Muscle of leg (tissue), 3 donors: ENCODE measurements at regions not wholly inside any gene's neighbourhood (a gene's known extent, or its start where the extent isn't known, plus 50 kb on each side); places are given as distances from the start of the nearest gene placed in this dataset.

ENCODE experiments used
- DNase-seq: peaks from one replicate; pipeline ENCODE4 v3.0.0; 2013
- H3K27ac ChIP-seq: one replicate; pipeline ENCODE4 v1.5.1; 2013; ENCODE audit warnings: mild to moderate bottlenecking, low read length, control low read depth
- H3K27me3 ChIP-seq: one replicate; pipeline ENCODE4 v1.6.1; 2013; ENCODE audit warnings: low read length; ENCODE audit not compliant: control insufficient read depth, insufficient read depth
- H3K36me3 ChIP-seq: one replicate; pipeline ENCODE4 v1.6.1; 2013; ENCODE audit warnings: low read length; ENCODE audit not compliant: control insufficient read depth, insufficient read depth
- H3K4me1 ChIP-seq: one replicate; pipeline ENCODE4 v1.6.1; 2013; ENCODE audit warnings: low read length; ENCODE audit not compliant: control insufficient read depth, insufficient read depth
- H3K4me3 ChIP-seq: one replicate; pipeline ENCODE4 v1.5.1; 2013; ENCODE audit warnings: low read length, control low read depth
- H3K9me3 ChIP-seq: replicated peaks from 2 replicates; pipeline ENCODE4 v1.6.1; 2013; ENCODE audit warnings: low read depth, low read length; ENCODE audit not compliant: control insufficient read depth
- WGBS: methylation state at CpG from one replicate; pipeline ENCODE4 v1.1.5; 2013; ENCODE audit warnings: missing lambda C conversion rate; ENCODE audit not compliant: insufficient coverage; 5-methylcytosine and 5-hydroxymethylcytosine counted together

DNA sequence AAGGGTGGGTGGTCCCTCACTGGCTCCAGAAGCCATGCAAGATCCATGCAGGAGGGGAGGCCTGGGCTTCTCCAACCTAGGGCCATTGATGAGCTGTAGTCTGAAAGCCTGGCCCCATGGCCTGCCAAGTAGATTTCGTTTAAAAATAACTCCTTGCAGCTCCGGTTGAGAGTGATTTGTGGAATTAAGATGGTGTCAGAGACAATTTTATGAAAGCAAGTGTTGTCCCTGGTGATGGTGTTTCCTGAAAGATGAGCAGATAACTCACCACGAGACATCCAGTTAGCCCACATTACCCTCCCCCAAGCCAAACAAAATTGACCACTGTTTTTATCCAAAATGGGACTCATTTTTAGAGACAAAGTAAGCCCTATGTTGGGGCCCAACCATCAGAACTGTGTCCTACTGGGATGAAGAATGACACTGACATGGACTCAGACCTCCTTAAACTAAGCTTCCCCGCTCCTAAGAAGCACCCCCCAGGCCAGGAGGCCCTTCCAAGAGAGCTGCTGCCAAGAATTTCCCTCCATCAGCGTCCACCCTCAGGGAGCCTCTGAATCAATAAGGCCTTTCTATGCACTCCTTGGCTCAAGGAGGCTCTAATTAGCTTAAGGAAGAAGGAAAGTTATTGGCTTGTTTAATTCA is 174.2 kb upstream of the NCAM1 start:
- peak; percentile 30 for DNase-seq
- Histone ChIP-seq H3K27ac (no peak overlapping the region), H3K9me3 (no peaks in the 10 kb centered on the region), H3K4me3 (no peak overlapping the region), H3K4me1 (peaks cover 20% of the 10 kb centered on the region), H3K36me3 (no peaks in the 10 kb centered on the region), H3K27me3 (peaks cover 18% of the 10 kb centered on the region)
- WGBS: 40% methylated on average over 1 of the region's 5 CpGs

- Histone ChIP-seq H3K4me1 (peaks cover 17% of the 10 kb centered on the region), H3K4me3 (no peak overlapping the region), H3K36me3 (no peaks in the 10 kb centered on the region), H3K27me3 (peaks cover 14% of the 10 kb centered on the region), H3K27ac (no peak overlapping the region), H3K9me3 (no peaks in the 10 kb centered on the region)
- 60% methylated on average over 1 of the region's 3 CpGs for WGBS
- DNase-seq: no peak
These were observed 171.7 kb upstream of the NCAM1 start for GRCh38 chr11:112789481-112789880.

DNA sequence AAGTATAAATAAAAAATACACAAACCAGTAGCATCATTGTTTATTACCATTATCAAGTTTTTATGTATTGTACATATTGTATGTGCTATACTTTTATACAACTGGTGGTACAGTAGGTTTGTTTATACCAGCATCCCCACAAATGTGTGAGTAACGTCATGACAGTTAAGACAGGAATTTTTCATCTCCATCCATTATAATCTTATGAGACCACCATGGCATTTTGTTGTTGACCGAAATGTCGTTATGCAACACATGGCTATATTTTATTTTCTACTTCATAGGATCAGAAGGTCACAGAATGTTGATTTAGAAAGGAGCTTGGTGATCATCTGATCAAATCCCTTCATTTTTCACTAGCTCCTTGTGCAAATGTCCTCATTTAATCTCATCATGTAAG is 170.9 kb upstream of the NCAM1 start:
- WGBS: no CpG with 5 or more reads among the region's 3 CpGs
- no peaks in the 10 kb centered on the region for H3K36me3 ChIP-seq
- H3K4me3 ChIP-seq: no peak overlapping the region
- no peak for DNase-seq
- H3K9me3 ChIP-seq: no peaks in the 10 kb centered on the region
- peaks cover 15% of the 10 kb centered on the region for H3K4me1 ChIP-seq
- H3K27me3 ChIP-seq: peaks cover 9% of the 10 kb centered on the region
- H3K27ac ChIP-seq: no peak overlapping the region

GRCh38 chr11:112792070-112792469 is 169.2 kb upstream of the NCAM1 start:
- no peaks in the 10 kb centered on the region for H3K36me3 ChIP-seq
- no CpG with 5 or more reads among the region's 5 CpGs for WGBS
- H3K4me1 ChIP-seq: peaks cover 29% of the 10 kb centered on the region
- H3K4me3 ChIP-seq: no peak overlapping the region
- H3K27me3 ChIP-seq: peaks cover 3% of the 10 kb centered on the region
- H3K27ac ChIP-seq: no peak overlapping the region
- no peaks in the 10 kb centered on the region for H3K9me3 ChIP-seq
- no peak for DNase-seq

- Histone ChIP-seq H3K4me1 (peaks cover 36% of the 10 kb centered on the region), H3K9me3 (no peaks in the 10 kb centered on the region), H3K27me3 (no peaks in the 10 kb centered on the region), H3K36me3 (no peaks in the 10 kb centered on the region), H3K4me3 (no peak overlapping the region), H3K27ac (no peak overlapping the region)
- DNase-seq: no peak
- WGBS: no CpG with 5 or more reads among the region's 1 CpG
These were observed 167.8 kb upstream of the NCAM1 start for GRCh38 chr11:112793416-112793815.

GRCh38 chr11:112794331-112794846 is 166.8 kb upstream of the NCAM1 start:
- peak; percentile 87 for DNase-seq
- H3K4me1 ChIP-seq: peaks cover 46% of the 10 kb centered on the region
- H3K36me3 ChIP-seq: no peaks in the 10 kb centered on the region
- no peaks in the 10 kb centered on the region for H3K27me3 ChIP-seq
- H3K27ac ChIP-seq: peak overlapping the region; percentile 8
- WGBS: no CpG with 5 or more reads among the region's 2 CpGs
- no peak overlapping the region for H3K4me3 ChIP-seq
- H3K9me3 ChIP-seq: no peaks in the 10 kb centered on the region

- Histone ChIP-seq H3K36me3 (no peaks in the 10 kb centered on the region), H3K27ac (peak overlapping the region; percentile 39), H3K27me3 (no peaks in the 10 kb centered on the region), H3K4me1 (peaks cover 48% of the 10 kb centered on the region), H3K9me3 (no peaks in the 10 kb centered on the region), H3K4me3 (no peak overlapping the region)
- peak; percentile 47 for DNase-seq
- 90% methylated on average over 6 of the region's 14 CpGs for WGBS
These were observed 165.9 kb upstream of the NCAM1 start for GRCh38 chr11:112795142-112795815.

DNA sequence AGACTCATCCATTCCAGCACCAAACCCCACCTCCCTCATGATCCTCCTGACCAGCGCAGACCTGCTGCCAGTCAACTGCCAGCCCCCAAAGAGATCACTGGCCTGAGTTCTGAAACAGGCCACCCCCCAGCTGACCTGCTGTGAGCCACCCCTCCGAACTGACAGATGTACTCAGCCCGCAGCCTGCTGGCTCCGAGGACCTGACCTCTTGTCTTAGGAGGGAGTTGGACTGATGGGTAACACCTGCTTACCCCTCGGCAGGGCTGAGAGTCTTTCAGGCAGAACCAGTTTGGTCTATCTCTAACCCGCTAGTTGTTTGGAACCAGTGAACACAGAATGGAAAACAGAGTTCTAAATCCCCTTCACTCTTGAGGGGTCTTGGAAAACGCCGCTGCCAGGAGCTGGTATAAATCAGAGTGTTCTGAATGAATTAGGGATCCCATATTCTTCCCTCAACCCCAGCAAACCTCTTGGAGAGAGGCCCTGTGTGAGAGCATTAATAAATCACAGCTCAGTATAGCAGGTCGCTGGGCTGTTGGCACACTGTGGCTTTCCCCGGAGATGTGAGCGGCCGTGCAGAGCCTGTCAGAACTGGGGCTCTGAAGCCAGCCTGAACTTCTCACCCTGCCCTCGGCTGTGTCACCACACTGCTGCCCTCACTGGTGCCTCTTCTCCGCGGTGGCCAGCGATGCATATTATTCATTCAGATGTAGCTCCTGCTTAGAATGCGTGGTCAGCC is 165.1 kb upstream of the NCAM1 start:
- Histone ChIP-seq H3K4me3 (no peak overlapping the region), H3K27me3 (no peaks in the 10 kb centered on the region), H3K9me3 (no peaks in the 10 kb centered on the region), H3K27ac (peak overlapping the region; percentile 39), H3K4me1 (peaks cover 56% of the 10 kb centered on the region), H3K36me3 (no peaks in the 10 kb centered on the region)
- WGBS: 63% methylated on average over 14 of the region's 17 CpGs
- DNase-seq: peak; percentile 43

DNA sequence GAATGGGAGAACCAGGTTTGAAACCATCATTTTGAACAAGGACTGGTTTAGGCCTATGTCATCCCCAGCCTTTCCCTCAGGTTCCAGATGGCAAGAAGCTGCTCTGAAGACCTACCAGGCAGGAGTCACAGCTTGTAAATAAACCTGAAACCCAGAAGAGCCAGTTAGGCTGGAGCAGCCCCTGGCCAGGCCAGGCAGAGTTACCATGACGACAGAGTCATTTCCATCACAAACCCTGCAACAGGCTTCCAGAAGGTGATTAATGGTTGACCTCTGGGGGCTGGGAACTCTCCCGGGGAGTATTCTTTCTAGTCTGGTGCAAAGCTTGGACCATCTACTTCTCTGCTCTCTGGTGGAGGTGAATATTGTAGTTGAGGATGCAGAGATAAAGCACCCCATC is 164.1 kb upstream of the NCAM1 start:
- DNase-seq: no peak
- no peak overlapping the region for H3K4me3 ChIP-seq
- no peaks in the 10 kb centered on the region for H3K36me3 ChIP-seq
- H3K4me1 ChIP-seq: peaks cover 66% of the 10 kb centered on the region
- no peaks in the 10 kb centered on the region for H3K27me3 ChIP-seq
- 100% methylated on average over 1 of the region's 2 CpGs for WGBS
- no peaks in the 10 kb centered on the region for H3K9me3 ChIP-seq
- no peak overlapping the region for H3K27ac ChIP-seq

DNA sequence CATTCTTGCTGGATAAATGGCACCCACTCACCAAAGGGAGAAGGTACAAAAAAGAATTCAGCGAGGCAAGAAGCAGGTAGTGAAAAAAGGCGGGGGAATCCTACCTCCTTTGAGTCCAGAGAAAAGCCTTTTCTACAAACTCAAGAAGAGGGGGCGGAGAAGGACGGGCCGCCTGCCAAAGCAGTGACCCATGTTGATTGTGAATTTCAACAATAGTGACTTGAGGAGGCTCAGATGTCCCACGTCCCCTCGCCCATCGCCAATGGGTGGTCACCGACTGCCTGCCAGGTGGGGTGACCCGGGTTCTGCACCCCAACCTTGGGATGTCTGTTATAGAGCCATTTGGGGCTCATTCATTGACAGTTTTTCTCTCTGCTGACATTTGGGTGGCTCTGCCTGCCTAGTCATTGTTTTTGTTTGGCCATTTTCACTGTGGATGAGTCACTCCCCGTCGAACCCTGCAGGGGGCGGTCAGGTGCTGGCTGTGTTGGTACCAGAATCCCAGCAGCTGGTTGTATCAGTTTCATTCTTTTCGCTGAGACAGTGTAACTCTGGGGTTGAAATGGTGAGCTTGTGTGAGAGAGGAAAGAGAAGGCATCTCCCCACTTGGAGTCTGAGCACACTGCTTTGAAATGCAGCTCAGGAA is 163.4 kb upstream of the NCAM1 start:
- 66% methylated on average over 9 of the region's 14 CpGs for WGBS
- Histone ChIP-seq H3K27ac (no peak overlapping the region), H3K4me3 (no peak overlapping the region), H3K4me1 (peaks cover 66% of the 10 kb centered on the region), H3K27me3 (no peaks in the 10 kb centered on the region), H3K36me3 (no peaks in the 10 kb centered on the region), H3K9me3 (no peaks in the 10 kb centered on the region)
- DNase-seq: peak; percentile 22
